GM10266 (cell line): ENCODE measurements at regions not wholly inside any gene's neighbourhood (a gene's known extent, or its start where the extent isn't known, plus 50 kb on each side); places are given as distances from the start of the nearest gene placed in this dataset.

Source experiments
- DNase-seq: peaks from one replicate; pipeline ENCODE4 v3.0.0; 2012; ENCODE audit errors: extremely low spot score
- CTCF ChIP-seq: IDR thresholded peaks from 2 replicates; pipeline ENCODE4 v1.5.1; 2012; ENCODE audit warnings: mild to moderate bottlenecking, low read depth; ENCODE audit not compliant: control insufficient read depth, insufficient read depth; ENCODE audit errors: missing control alignments

- DNase-seq, result no peak
Measured at GRCh38 chr6:15996030-15996429, 132.9 kb upstream of the MYLIP start.

DNA sequence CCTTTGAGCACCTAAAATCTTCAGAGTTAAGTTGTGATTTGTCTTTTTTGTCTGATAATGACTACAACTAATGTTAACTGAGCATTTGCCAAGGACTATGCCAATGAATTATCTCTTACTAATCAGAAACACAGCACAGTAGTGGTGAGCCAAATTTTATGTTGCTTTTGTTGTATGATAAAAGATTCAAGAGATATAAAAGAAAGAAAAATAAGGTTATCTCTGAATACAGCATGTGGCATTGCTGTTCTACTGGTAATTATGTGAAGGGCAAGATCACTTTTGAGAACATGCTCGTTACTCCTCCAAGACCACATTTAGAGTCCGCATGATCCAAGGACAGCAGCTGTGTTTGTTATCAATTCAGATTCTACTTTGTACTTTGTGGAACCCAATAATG is 133.4 kb upstream of the MYLIP start:
- no peak for TF ChIP-seq CTCF
- no peak for DNase-seq

More at GRCh38 chr6:15996030-15996429, 132.9 kb upstream of the MYLIP start:
- TF ChIP-seq CTCF, result no peak

GRCh38 chr6:15994814-15995459 is 133.9 kb upstream of the MYLIP start:
- DNase-seq, result no peak
- no peak for TF ChIP-seq CTCF

- DNase-seq, result no peak
- no peak for TF ChIP-seq CTCF
Measured at GRCh38 chr6:15993716-15994228, 135.1 kb upstream of the MYLIP start.

- TF ChIP-seq CTCF, result no peak
- no peak for DNase-seq
Measured at GRCh38 chr6:15990179-15990578, 138.7 kb upstream of the MYLIP start.

- no peak for TF ChIP-seq CTCF
- DNase-seq, result peak; percentile 47
Measured at GRCh38 chr6:15989397-15989796, 139.5 kb upstream of the MYLIP start.

DNA sequence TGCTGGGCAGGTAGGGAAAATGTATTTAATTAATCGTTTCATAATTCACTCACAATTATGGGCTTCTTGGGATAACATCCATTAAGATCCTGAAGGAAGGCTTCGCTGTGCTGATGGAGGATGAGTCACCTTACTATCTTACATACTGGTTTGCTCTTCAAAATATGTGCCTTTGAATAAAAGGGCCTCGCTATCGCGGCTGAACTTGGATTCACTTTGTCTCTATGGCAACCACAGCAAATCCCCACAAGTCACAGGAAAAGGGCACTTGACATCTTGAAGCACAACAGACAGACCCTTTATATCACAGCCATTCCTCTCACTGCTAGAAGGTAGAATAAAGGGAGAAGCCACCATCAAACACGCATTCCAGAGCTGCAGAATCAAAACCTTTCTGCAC is 141.3 kb upstream of the MYLIP start:
- DNase-seq, result no peak
- no peak for TF ChIP-seq CTCF
